Fibroblast of lung (primary cell): ENCODE measurements at regions not wholly inside any gene's neighbourhood (a gene's known extent, or its start where the extent isn't known, plus 50 kb on each side); places are given as distances from the start of the nearest gene placed in this dataset.

Experiments
- EZH2 ChIP-seq: IDR thresholded peaks from 2 replicates; pipeline ENCODE4 v1.5.1; 2012; ENCODE audit warnings: low read length, control low read depth, mild to moderate bottlenecking; ENCODE audit errors: missing control alignments
- TF ChIP-seq, protein P1 (sequence below), 2 donors: IDR thresholded peaks in 1 of 2; conservative IDR thresholded peaks in 1 of 2; 1 replicate in 1 of 2; 2 replicates in 1 of 2; pipeline ENCODE4 v1.5.1; 2011 to 2012; ENCODE audit warnings: low read length in 2 of 2, control low read depth in 1 of 2, inconsistent platforms in 1 of 2, low read depth in 1 of 2, mild to moderate bottlenecking in 1 of 2

DNA sequence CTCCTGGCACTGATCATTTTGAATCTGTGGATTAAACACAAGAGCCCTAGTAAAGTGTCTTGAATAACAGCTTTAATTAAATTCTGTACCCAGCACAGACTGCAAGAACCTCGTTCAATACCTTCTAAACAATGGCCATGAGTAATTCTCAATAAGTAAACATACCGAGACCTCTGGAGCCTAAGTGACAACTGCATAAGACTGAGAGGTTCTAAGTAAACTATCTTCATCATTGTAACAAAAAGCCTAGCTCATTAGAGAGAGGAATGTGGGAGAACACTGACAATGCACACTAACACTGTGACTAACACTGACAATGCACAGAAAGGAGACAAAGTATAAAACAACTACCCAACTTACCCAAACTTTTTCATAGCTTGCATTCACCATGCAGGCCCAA is 117.4 kb downstream of the ELAPOR2 start:
- TF ChIP-seq, protein P1, sequence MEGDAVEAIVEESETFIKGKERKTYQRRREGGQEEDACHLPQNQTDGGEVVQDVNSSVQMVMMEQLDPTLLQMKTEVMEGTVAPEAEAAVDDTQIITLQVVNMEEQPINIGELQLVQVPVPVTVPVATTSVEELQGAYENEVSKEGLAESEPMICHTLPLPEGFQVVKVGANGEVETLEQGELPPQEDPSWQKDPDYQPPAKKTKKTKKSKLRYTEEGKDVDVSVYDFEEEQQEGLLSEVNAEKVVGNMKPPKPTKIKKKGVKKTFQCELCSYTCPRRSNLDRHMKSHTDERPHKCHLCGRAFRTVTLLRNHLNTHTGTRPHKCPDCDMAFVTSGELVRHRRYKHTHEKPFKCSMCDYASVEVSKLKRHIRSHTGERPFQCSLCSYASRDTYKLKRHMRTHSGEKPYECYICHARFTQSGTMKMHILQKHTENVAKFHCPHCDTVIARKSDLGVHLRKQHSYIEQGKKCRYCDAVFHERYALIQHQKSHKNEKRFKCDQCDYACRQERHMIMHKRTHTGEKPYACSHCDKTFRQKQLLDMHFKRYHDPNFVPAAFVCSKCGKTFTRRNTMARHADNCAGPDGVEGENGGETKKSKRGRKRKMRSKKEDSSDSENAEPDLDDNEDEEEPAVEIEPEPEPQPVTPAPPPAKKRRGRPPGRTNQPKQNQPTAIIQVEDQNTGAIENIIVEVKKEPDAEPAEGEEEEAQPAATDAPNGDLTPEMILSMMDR (conservative IDR thresholded peaks at IDR 0.05 in 1 of 2, IDR thresholded peaks at IDR 0.05 in 1 of 2; ENCODE audit: low read depth in 1 of 2, low read length in 2 of 2): no peak
- TF ChIP-seq EZH2: no peak
